IMR-90 (cell line): ENCODE measurements at regions not wholly inside any gene's neighbourhood (a gene's known extent, or its start where the extent isn't known, plus 50 kb on each side); places are given as distances from the start of the nearest gene placed in this dataset.

Source experiments
- ATAC-seq: fragments of 200-7000 bp; cut with Tn5 transposase; 2 replicates; pipeline ENCODE4 v1.9.1; 2020; ENCODE audit warnings: low read depth, mild to moderate bottlenecking, moderate library complexity
- BruUV-seq: library from RNA; stranded (reverse); fragments of 400-500 nt; replicated peaks from 2 replicates; lab custom pipeline; 2021; lab: Mats Ljungman, UMichigan
- CTCF ChIA-PET: fragments of 300-600 bp; formaldehyde crosslinking; extraction: SDS; loops from one replicate; lab custom pipeline; 2021; ENCODE audit warnings: antibody characterized with exemption; lab: Yijun Ruan, JAX
- POLR2A ChIA-PET: fragments of 300-600 bp; sonication (Branson Sonifier 250); formaldehyde crosslinking; loops from one replicate; lab custom pipeline; 2022; ENCODE audit warnings: antibody characterized with exemption; ENCODE audit not compliant: unreplicated experiment; lab: Charles Lee
- DNase-seq: peaks from one replicate; pipeline ENCODE4 v3.0.0; 2013
- H2AFZ ChIP-seq: replicated peaks from 2 replicates; pipeline ENCODE3; 2013; ENCODE audit warnings: low read length, mild to moderate bottlenecking; ENCODE audit not compliant: poor library complexity
- H2AK5ac ChIP-seq: 2 replicates; pipeline ENCODE4 v1.6.1; 2013; ENCODE audit warnings: low read depth, low read length, inconsistent platforms
- H2AK9ac ChIP-seq: replicated peaks from 2 replicates; pipeline ENCODE3; 2013; ENCODE audit warnings: mild to moderate bottlenecking, low read depth, low read length, moderate library complexity; ENCODE audit not compliant: poor library complexity
- H2BK120ac ChIP-seq: 2 replicates; pipeline ENCODE4 v1.6.1; 2013; ENCODE audit warnings: low read depth, low read length, inconsistent platforms
- H2BK15ac ChIP-seq: 3 replicates; pipeline ENCODE4 v1.6.1; 2013; ENCODE audit warnings: low read depth, low read length, inconsistent platforms
- H2BK20ac ChIP-seq: 2 replicates; pipeline ENCODE4 v1.6.1; 2013; ENCODE audit warnings: low read depth, mild to moderate bottlenecking, inconsistent platforms, low read length, moderate library complexity
- H2BK5ac ChIP-seq: 2 replicates; pipeline ENCODE4 v1.6.1; 2013; ENCODE audit warnings: mild to moderate bottlenecking, low read depth, low read length, inconsistent platforms; ENCODE audit not compliant: poor library complexity, severe bottlenecking
- H3K14ac ChIP-seq: replicated peaks from 2 replicates; pipeline ENCODE4 v1.6.1; 2013; ENCODE audit warnings: low read depth, low read length, inconsistent platforms
- H3K18ac ChIP-seq: 2 replicates; pipeline ENCODE4 v1.6.1; 2013; ENCODE audit warnings: low read depth, low read length, control low read depth
- H3K23ac ChIP-seq: 2 replicates; pipeline ENCODE4 v1.6.1; 2013; ENCODE audit warnings: low read depth, low read length, inconsistent platforms
- H3K27ac ChIP-seq: 2 replicates; pipeline ENCODE4 v1.5.1; 2013; ENCODE audit warnings: mild to moderate bottlenecking, control low read depth, low read length; ENCODE audit not compliant: insufficient read depth
- H3K27me3 ChIP-seq: 2 replicates; pipeline ENCODE4 v1.6.1; 2013; ENCODE audit warnings: low read length; ENCODE audit not compliant: control insufficient read depth, insufficient read depth
- H3K36me3 ChIP-seq: 2 replicates; pipeline ENCODE4 v1.6.1; 2013; ENCODE audit warnings: low read length, mixed read lengths; ENCODE audit not compliant: control insufficient read depth, insufficient read depth
- H3K4ac ChIP-seq: 2 replicates; pipeline ENCODE4 v1.6.1; 2013; ENCODE audit warnings: low read depth, low read length, inconsistent platforms
- H3K4me1 ChIP-seq: 2 replicates; pipeline ENCODE4 v1.6.1; 2013; ENCODE audit warnings: low read length, mixed read lengths; ENCODE audit not compliant: control insufficient read depth, insufficient read depth
- H3K4me2 ChIP-seq: 2 replicates; pipeline ENCODE4 v1.6.1; 2013; ENCODE audit warnings: low read depth, mild to moderate bottlenecking, control low read depth, low read length, moderate library complexity
- H3K4me3 ChIP-seq: 2 replicates; pipeline ENCODE4 v1.5.1; 2013; ENCODE audit warnings: low read depth, mild to moderate bottlenecking, control low read depth, low read length, moderate library complexity; ENCODE audit not compliant: insufficient read depth
- H3K56ac ChIP-seq: 2 replicates; pipeline ENCODE4 v1.6.1; 2013; ENCODE audit warnings: low read length, inconsistent platforms; ENCODE audit not compliant: insufficient read depth; ENCODE audit errors: extremely low read depth
- H3K79me1 ChIP-seq, 2 experiments: 2 replicates each; pipeline ENCODE4 v1.6.1; 2013; ENCODE audit warnings: low read length in 2 of 2, inconsistent platforms in 1 of 2, low read depth in 1 of 2
- H3K9ac ChIP-seq: 2 replicates; pipeline ENCODE4 v1.6.1; 2013; ENCODE audit warnings: low read depth, low read length, control low read depth
- H3K9me1 ChIP-seq: 2 replicates; pipeline ENCODE4 v1.6.1; 2013; ENCODE audit warnings: low read length, inconsistent platforms; ENCODE audit not compliant: insufficient read depth
- H3K9me3 ChIP-seq: 2 replicates; pipeline ENCODE4 v1.6.1; 2013; ENCODE audit warnings: low read length; ENCODE audit not compliant: control insufficient read depth, insufficient read depth
- H4K20me1 ChIP-seq: 2 replicates; pipeline ENCODE4 v1.6.1; 2013; ENCODE audit warnings: low read length, inconsistent platforms; ENCODE audit not compliant: insufficient read depth
- H4K5ac ChIP-seq: 2 replicates; pipeline ENCODE4 v1.6.1; 2013; ENCODE audit warnings: mild to moderate bottlenecking, low read depth, low read length, control low read depth
- H4K8ac ChIP-seq, 2 experiments: 2 replicates each; pipeline ENCODE4 v1.6.1; 2013; ENCODE audit warnings: low read depth in 2 of 2, low read length in 2 of 2, control low read depth in 1 of 2, inconsistent platforms in 1 of 2
- H4K91ac ChIP-seq: 2 replicates; pipeline ENCODE4 v1.6.1; 2013; ENCODE audit warnings: low read depth, low read length, inconsistent platforms; ENCODE audit not compliant: insufficient read depth
- BHLHE40 ChIP-seq: fragments of 150-350 bp; IDR thresholded peaks from 2 replicates; pipeline ENCODE4 v1.6.1; 2016; ENCODE audit warnings: mild to moderate bottlenecking, low read depth, low read length
- CEBPB ChIP-seq: IDR thresholded peaks from 2 replicates; pipeline ENCODE4 v1.6.1; 2012; ENCODE audit warnings: low read depth, low read length, improper control_type of control experiment
- FOS ChIP-seq: fragments of 150-350 bp; IDR thresholded peaks from 2 replicates; pipeline ENCODE4 v1.6.1; 2016; ENCODE audit warnings: low read depth, low read length
- MAZ ChIP-seq: IDR thresholded peaks from 2 replicates; pipeline ENCODE4 v1.6.1; 2012; ENCODE audit warnings: low read depth, mild to moderate bottlenecking, low read length, improper control_type of control experiment, moderate library complexity, borderline replicate concordance
- MXI1 ChIP-seq: IDR thresholded peaks from 2 replicates; pipeline ENCODE4 v1.6.1; 2012; ENCODE audit warnings: low read depth, mild to moderate bottlenecking, low read length, moderate library complexity, borderline replicate concordance
- RFX5 ChIP-seq: IDR thresholded peaks from 2 replicates; pipeline ENCODE4 v1.8.0; 2012; ENCODE audit warnings: low read depth, mild to moderate bottlenecking, low read length, moderate library complexity
- WGBS, 2 experiments: methylation state at CpG; one replicate each; pipeline versions ENCODE4 v1.1.5 to v1.1.7; 2013; ENCODE audit warnings: missing lambda C conversion rate in 2 of 2; ENCODE audit not compliant: insufficient read length in 1 of 2; ENCODE audit errors: extremely low coverage in 2 of 2; 5-methylcytosine and 5-hydroxymethylcytosine counted together
- dilution Hi-C: fragments of 300-500 bp; cut with HindIII; formaldehyde crosslinking; loops from one replicate; pipeline ENCODE4 v1.14.3; 2018; ENCODE audit warnings: low sequenced_read_pairs; ENCODE audit not compliant: unreplicated experiment
- in situ Hi-C: fragments of 300-500 bp; cut with MboI; formaldehyde crosslinking; loops from 3 replicates; pipeline ENCODE4 v1.14.3; 2019; ENCODE audit warnings: low sequenced_read_pairs, inconsistent platforms, mixed read lengths
- intact Hi-C: fragments of 100-400 bp; cut with micrococcal nuclease; formaldehyde crosslinking; loops from 2 replicates; pipeline ENCODE4 v1.10.0; 2022
- TF ChIP-seq, protein P1 (sequence below): fragments of 150-350 bp; IDR thresholded peaks from 2 replicates; pipeline ENCODE4 v1.6.1; 2017; ENCODE audit warnings: mild to moderate bottlenecking, antibody characterized with exemption, low read length, low read depth

GRCh38 chr18:64410685-64411084, 261.8 kb upstream of the LINC00305 start:
- H3K9me3 ChIP-seq, result peaks cover 5% of the 10 kb centered on the region
- no TSS peak for BruUV-seq

More at GRCh38 chr18:64410685-64411084, 261.8 kb upstream of the LINC00305 start:
- no peak overlapping the region for H3K27ac ChIP-seq
- no peak overlapping the region for H2BK120ac ChIP-seq
- H3K14ac ChIP-seq, result no peak overlapping the region
- H2AK5ac ChIP-seq, result no peak overlapping the region
- H3K4me1 ChIP-seq, result no peaks in the 10 kb centered on the region
- TF ChIP-seq BHLHE40 (no peak), CEBPB (no peak), MAZ (no peak), FOS (no peak), MXI1 (no peak), RFX5 (no peak)
- TF ChIP-seq, protein P1, sequence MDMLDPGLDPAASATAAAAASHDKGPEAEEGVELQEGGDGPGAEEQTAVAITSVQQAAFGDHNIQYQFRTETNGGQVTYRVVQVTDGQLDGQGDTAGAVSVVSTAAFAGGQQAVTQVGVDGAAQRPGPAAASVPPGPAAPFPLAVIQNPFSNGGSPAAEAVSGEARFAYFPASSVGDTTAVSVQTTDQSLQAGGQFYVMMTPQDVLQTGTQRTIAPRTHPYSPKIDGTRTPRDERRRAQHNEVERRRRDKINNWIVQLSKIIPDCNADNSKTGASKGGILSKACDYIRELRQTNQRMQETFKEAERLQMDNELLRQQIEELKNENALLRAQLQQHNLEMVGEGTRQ, result no peak
- no peak overlapping the region for H4K5ac ChIP-seq
- no peak overlapping the region for H3K56ac ChIP-seq
- no peak overlapping the region for H2AK9ac ChIP-seq
- WGBS, 2 experiments, result 0% methylated on average over 1 of the region's 6 CpGs; no CpG with 5 or more reads in 1 of the 2 experiments
- H3K9ac ChIP-seq, result no peak overlapping the region
- no peak overlapping the region for H3K23ac ChIP-seq
- DNase-seq (no peak), ATAC-seq (no peak)
- H3K18ac ChIP-seq, result no peak overlapping the region
- no peaks in the 10 kb centered on the region for H4K20me1 ChIP-seq
- H3K36me3 ChIP-seq, result no peaks in the 10 kb centered on the region
- dilution Hi-C loops, result no loop called here
- H4K8ac ChIP-seq, result no peak overlapping the region
- H3K4me3 ChIP-seq, result no peak overlapping the region
- no peak overlapping the region for H2BK5ac ChIP-seq
- no peaks in the 10 kb centered on the region for H3K27me3 ChIP-seq
- ChIA-PET CTCF (no interaction called here), POLR2A (no interaction called here)
- no peak overlapping the region for H2BK20ac ChIP-seq
- no peaks in the 10 kb centered on the region for H3K9me1 ChIP-seq
- no peak overlapping the region for H4K91ac ChIP-seq
- no peak overlapping the region for H3K4ac ChIP-seq
- H3K4me2 ChIP-seq, result no peak overlapping the region
- H3K79me1 ChIP-seq, result no peaks in the 10 kb centered on the region
- no peak overlapping the region for H2BK15ac ChIP-seq
- intact Hi-C loops, result no loop called here
- H2AFZ ChIP-seq, result no peak overlapping the region
- in situ Hi-C loops, result no loop called here
